Activated CD4-positive, alpha-beta T cell treated with anti-CD3 and anti-CD28 coated beads, Interleukin-2, Interleukin-4, amounts not matched to agents 100 ng/mL and 50 ng/mL, durations not matched to agents 16 hours and 8 hours (primary cell): ENCODE measurements at regions not wholly inside any gene's neighbourhood (a gene's known extent, or its start where the extent isn't known, plus 50 kb on each side); places are given as distances from the start of the nearest gene placed in this dataset.

Experiments used
- DNase-seq: peaks from one replicate; pipeline ENCODE4 v3.0.0-alpha.2; 2020; ENCODE audit warnings: low spot score

DNA sequence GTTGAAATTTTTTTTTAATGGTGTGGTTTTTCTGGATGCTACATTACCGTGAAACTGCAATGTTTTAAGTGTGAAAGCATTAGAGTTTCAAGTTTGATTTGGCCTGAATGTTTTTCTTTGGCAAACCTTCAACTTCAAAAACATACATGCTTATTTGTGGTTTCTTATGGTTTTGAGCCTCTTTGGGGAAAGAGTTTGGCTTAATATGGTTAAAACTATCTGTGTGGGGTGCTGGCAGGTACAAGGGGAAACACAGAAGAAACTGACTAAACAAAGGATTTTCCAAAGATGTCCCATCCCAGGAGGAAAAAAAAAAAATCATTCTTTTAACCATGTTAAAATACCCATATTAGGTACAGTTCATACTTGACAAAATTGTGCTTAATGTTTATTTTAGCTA is 121.1 kb downstream of the HGF start:
- DNase-seq, result no peak

DNA sequence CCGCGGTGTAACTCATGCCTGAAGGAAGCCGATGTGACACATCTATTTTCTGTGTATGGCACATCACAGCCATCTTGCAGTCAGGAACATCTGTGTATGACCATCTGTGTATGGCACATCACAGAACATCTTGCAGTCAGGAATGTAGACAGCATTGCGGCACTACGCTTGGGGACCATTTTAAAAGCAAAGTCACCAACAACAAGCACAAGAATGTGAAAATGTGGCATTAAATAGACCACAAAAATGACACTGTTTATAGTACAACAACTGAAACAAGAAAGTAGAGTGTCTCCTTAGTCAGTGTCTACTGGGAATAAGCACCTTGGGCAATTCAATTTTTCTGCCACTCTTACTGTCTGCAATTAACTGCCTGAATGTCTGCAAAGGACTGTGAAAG is 124.4 kb downstream of the HGF start:
- DNase-seq, result no peak

DNA sequence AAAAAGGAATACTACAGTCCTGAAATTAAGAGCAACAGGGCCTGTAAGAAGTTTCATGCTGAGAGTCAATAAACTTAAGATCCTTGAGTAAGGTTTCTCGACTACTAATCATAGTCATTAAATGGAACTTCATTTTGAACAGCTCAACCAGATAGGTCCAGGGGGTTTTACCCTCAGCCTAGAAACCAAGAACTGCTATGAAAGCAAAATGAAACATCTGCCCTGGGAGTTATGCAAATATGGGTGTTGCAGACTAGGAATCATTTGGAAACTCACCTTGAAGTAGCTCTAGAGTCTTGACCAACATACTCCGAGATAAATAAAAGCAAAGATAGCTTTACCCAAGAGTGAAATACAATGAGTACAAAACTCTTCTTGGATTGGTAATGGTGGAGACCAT is 128.0 kb downstream of the HGF start:
- no peak for DNase-seq

DNA sequence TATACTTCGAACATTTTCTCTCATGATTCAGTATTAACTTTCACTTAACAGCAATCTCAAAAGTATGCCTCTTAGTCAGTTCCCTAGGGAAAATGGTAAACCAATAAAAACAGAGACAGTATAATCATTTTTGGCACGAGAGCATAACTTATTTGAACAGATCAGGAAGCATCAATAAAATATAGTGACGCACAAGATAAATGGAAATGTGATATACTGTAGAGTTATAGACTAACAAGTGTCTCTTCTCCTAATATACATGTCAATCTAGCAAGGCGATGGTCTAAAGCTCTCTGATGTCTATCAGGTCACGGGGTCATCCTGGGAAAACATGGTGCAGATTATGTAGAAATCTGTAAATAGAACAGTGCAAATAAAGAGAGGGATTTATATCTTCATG is 131.6 kb downstream of the HGF start:
- DNase-seq, result no peak

DNA sequence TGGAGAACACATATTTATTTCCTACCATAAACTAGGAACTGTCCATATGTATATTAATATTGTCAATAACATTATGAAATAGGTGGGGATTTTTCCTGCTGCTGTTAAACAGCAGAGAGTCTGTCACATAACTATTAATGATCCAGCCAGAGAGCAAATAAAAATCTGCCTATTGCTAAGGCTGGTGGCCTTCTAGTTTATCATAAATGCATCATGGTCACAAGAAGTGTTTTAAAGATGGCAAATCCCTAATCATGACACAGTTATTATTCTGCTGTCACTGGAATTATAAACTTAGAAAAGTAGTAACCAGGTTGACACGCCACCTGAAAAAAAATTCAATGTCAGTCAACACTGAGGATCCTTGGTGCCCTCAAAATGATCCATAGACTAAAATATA is 132.3 kb downstream of the HGF start:
- no peak for DNase-seq

DNA sequence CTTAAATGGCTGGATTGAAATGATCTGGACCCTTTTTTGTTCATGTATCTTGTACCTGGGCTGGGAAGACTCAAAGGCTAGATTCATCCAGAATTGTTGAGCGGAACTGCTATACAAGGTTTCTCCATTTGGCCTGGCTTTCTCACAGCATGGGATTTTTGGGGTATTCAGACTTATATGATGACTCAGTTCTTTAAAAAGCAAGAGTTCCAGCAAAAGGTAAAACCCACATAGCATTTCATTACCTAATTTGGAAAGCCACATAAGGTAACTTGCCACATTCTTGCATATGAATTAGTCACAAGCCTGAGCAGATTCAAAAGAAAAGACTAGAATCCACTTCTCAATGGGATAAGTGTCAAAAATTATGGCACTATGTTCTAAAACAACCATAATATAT is 137.4 kb downstream of the HGF start:
- no peak for DNase-seq

DNA sequence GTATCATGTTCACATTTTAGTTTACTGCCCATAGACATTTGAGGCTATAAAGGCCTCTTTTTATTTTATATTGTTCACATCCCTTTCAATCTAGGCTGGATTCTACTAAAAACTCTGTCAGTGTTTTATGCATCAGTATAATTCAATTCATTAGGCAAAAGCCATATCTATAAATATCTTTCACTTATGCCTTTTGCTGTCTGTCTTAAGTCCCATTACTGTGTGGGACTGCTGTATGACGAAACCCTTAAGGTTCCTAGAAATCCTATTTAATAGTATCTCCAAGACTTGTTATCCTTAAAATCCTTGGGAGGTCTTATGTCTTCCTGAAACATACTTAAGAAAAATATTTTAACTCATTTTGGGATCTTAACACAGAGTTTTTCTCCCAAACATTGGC is 139.2 kb downstream of the HGF start:
- no peak for DNase-seq

DNA sequence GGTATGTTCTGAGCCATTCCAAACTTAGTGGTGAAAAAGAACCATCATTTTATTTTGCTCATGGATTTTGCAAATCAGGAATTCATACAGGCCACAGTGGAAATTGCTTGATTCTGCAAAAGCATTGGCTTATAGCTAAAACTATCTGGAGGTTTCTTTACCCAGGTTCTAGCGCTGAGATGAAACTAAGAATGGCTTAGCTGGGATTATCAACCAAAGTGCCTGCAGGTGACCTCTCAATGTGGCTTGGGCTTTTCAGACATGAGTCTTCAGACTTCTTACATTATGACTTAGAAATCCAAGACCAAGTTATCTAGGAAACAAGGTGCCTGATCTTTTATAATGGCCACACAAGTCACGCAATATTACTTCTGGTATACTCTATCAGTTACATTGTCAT is 140.1 kb downstream of the HGF start:
- DNase-seq, result no peak

DNA sequence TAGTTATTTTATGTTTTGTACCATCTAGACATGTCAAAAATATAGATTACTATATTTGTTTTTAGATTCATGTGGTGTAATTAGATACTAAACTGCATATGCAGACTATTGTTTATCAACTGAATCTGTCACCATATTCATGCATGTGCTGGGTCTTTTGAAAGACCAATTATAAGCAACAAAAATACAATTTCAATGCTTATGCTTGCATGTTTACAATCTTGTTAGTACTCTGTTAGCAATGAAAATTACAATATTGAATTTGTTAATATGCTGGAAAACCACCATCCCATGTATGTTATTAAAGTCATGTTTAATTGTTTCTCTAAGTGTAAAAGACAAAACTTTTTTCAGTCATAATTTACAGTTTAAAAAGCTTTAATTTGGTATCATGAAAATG is 140.9 kb downstream of the HGF start:
- DNase-seq, result no peak

DNA sequence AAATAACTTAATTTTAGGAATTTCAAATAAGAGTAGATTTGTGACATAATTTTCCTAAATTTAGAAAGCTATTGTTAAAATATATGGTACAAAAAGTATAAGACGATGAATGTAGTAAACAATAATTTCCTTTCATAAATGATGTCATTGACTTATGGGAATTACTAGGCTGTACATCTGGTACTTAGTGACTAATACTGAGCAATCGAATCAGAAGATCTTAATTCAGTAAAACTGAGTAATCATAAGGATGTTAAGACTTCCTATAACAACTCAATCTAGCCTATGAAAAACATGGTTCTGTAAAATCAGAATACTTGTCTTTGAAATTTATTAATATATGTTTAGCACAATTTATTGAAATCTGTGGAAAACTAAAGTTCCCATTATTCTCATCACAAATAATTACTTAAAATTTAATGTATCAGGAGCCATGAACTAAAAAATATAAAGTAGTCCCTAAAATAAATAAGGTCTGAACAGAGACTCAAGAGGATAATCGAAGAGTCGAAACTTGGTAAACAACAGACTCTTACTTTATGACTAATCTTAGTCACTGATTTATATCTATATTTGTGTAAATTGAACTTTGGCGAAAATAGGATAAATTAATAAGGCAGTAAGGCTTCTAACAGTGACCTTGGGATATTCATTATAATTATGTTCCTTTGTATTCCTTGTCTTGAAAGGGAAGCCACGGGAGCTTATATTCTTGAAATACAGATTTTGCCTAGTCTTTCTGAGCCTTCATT is 142.1 kb downstream of the HGF start:
- no peak for DNase-seq

DNA sequence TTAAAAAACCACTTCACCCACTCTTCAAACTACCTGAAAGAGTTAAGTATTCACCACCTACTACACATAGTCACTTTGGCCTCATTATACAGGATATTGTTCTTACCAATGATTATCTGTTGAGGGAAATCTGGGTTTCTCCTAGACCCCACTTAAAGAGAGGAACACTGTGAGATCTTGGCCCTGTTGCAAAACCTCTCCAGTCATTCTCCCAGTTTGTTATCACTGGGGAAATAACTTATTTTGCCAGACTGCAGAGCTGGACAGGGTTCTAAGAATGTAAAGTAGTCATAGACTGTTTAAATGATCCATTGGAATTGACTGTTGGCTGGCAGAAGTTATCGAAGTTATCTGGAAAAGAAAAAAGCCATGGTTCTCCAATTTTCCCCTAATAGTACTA is 143.8 kb downstream of the HGF start:
- no peak for DNase-seq

DNA sequence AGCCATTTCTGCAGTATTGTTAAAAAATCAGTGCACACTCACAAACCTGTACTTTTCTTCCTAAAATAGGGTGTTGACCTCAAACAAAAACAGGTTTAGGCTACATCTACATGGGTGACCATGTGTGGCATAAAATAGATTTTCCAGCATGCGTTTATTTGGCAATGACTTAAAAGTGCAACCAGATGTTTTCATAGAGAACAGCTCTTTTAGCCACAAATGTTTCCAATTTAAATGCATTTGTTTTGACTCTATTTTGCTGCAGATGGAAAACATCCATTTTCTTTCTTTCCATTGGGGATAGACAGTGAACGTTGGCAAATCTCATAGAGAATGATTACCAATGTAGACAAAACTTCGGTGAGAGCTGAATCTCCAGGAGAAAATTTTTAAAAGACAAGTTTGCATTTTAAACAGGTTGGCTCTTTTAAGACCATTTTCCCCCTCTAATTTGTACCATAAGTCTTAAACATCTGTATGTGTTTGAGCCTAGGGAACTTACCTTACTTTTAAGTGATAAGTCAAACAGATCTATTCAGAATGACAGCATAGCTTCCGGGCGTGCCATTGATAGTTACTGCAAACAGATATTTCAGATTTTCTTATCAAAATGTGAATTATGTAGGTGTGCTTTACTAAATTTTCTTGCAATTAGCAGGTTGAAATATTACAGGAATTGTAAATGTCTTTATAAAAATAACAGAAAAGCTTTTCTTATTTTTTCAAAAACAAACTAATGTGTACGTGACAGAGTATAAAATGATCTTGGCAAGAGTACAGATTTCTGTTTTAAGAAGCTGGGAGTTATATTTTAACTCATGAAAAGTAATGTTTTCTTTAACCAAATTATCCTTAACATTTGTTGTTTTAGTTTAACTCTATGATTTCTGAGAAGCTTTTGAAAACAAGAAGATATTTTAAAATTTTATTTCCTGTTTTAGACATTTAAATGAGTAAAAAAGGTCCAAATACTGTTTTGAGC is 144.9 kb downstream of the HGF start:
- no peak for DNase-seq

DNA sequence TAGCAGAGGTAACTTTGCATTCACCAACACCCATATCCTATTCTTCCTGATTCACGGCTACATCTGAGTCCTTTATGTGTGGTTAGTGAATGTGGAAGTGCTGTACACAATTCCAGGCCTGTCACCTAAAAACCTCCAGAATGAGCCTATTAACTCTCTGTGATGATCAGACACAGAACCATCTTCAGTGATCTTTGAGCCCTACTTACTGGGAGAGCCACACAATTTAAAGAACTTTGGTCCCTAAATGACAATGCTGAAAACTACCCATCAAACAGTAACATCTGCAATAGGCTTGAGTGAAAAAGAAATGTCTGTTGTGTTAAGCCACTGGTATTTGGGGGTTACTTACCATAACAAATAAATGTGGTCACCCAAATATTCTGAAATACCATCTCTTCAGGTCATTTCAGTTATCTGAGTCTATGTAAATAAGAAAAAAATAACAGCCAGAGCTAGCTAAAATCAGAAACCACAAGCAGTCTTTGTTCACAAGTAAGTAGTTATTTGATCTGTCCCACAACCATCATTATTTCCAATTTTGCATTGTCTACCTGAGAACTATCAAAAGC is 145.7 kb downstream of the HGF start:
- no peak for DNase-seq

DNA sequence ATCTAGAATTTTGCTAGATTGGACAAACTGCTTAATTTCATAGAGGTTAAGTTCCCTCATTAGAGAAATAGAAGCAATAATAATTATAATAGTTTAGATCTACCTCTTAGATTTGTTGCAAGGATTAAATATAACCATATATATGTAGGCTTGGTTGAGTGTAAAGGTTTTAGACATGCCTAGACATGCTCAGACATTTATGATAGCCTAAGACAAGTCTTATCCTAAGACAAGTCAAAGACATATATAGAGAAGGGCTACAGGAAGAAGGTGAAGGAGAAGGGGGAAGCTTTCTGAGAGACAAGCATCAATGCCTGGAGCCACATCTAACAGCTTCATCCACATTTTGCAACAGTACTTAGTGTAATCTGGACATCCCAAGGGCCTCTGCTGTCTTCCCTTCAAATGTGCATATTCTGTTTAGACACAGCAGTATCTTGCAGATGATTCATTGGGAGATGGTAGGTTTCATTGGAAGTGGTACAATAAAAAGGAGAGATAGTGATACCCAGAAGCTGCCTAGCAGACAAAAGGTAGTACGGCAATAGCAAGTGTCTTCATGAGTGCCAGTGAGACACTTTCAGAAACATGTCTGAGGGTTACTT is 146.5 kb downstream of the HGF start:
- no peak for DNase-seq

DNA sequence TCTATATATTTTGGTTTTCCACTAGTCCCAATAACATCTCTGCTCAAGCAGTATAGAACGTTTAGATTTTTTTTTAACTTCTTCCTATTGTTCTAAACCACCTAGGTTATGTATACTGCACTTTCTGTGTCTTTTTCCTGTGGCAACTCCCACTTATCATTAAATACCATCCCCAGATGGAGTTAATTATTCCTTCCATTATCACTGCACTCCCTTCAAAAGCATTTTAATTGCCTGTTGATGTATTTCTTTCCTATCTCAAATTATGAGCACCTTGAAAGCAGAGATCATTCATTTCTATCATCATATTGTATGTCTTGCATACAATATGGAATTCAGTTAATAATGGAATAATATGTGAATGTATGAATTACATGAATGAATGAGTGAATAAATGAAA is 148.0 kb downstream of the HGF start:
- no peak for DNase-seq

DNA sequence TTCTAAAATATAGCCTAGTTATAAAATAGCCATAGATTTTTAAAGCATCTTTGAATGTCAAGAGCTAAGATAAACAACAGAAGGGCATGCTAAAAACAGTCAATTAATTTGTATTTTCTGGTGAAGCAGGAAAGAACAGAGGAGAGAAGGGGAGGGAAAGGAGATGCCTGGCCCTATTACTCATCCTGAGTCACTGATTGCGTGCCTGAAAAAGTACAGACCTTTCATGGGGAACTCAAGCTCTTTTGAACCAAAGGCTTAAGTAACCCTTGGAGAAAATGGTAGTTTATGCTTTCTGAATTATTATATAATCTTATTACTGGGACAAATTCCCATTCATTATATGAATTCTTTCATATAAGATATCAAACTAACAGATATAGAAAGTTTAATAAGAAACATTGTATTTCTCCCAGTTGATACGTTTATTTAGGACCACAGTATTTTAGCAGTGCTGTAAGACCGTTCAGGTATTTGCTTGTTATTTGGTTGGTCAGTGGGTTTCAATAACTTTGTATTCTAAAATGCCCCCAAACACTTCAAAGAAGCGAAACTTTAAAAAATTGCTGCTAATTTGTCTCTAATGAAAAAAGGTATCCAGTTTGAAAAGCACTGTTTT is 151.3 kb downstream of the HGF start:
- no peak for DNase-seq

DNA sequence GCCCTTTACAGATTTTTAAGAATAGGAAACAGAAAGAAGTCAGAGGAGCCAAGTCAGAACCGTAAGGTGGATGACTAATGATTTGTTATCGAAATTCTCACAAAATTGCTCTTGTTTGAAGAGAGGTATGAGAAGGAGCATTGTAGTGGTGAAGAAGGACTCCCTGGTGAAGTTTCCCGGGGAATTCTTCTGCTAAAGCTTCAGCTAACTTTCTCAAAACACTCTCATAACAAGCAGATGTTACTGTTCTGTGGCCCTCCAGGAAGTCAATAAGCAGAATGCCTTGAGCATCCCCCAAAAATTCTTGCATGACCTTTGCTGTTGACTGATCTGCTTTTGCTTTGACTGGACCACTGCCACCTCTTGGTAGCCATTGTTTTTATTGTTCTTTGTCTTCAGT is 152.9 kb downstream of the HGF start:
- no peak for DNase-seq

DNA sequence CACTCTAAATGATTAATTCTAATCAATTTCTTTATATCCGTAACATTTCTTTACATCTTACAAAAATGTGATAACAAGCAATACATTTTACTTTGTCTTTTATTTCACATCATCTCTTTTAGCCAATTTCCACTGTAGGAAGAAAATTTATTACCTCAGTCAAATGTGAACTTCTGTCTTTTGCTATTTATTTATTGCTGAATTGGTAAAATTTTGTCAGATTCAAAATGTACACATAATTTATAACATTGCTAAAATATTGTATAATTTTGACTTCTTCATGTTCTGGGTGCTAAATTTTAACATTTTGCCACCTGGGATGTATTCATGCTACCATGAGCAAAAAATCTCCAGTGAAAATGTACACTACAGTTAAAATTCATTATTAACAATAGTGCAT is 158.0 kb downstream of the HGF start:
- no peak for DNase-seq

DNA sequence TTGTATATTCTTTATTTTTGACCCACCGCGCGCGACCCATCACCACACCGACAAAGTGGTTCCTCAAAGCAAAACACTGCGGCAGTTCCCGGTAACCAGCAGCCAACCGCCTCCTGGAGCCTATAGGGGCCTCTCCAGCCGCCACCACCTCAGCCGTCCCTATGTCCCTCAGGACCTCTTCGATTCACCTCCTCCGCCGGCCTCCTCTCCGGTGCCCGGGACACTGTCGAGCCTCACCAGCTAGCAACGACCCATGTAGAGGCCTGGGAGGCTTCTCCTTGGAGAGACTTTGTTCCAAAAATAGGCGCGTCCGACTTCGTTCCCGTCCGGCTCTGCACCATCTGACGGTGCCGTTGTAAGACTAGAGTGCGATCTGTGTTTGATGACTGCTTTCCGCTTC is 158.8 kb downstream of the HGF start:
- DNase-seq, result no peak

DNA sequence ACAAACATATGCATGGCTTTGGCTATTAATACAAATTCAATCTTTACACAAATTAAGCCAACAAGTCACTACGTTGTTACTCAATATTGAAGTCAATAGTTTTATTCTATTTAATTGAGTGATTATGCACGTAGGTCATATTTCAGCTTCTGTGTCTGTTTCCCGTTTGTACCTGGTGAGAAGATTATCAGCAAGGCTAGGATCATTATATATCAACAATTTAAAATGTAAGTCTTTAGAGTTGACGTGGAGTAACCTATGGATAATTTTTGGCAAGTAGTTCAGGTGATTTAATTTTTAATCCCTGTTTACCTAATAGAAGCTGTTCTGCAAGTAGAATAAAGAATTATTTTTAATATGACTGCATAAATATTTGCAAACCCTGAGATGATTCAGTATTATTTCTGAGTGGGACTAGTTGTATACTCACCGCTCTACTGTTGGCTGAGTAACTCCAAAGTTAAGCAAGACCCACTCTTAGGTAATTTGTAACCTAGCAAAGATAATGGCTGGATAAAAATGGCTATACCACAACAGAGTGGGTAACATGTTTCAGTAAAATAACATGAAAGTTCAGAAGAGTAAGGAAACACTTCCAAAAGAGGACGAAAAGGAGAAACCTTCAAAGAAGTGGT is 161.0 kb downstream of the HGF start:
- no peak for DNase-seq

DNA sequence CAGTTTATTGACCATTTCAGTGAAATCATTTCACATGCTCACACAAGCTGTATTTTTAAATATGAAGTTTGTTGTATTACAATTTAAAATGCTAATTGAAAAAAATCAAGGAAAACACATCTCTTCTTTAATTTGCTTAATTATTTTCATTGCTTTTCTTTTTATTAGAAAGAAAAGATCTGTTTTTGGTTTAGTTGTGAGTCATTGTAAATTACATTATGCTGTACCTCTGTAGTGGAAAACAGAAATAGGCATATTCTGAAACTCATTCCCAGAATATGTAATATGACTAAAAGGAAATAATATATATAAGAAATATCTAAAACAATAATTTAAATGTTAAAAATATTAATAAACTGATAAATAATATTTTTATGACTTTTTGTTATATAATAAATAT is 161.9 kb downstream of the HGF start:
- DNase-seq, result no peak
